CD4-positive, alpha-beta memory T cell (primary cell): ENCODE measurements at regions not wholly inside any gene's neighbourhood (a gene's known extent, or its start where the extent isn't known, plus 50 kb on each side); places are given as distances from the start of the nearest gene placed in this dataset.
"Not testable (repeated sequence)": the region's sequence is repeated elsewhere in the genome, so short reads cannot be mapped to it uniquely, and the experiment has no call there.

Experiments used
- CTCF ChIA-PET: fragments of 350-600 bp; sonication (Branson Sonifier 250); formaldehyde crosslinking; loops from one replicate; lab custom pipeline; 2021; ENCODE audit warnings: inconsistent platforms; ENCODE audit not compliant: partially characterized antibody; lab: Charles Lee
- POLR2A ChIA-PET: fragments of 350-600 bp; sonication (Branson Sonifier 250); formaldehyde crosslinking; loops from one replicate; lab custom pipeline; 2021; ENCODE audit not compliant: partially characterized antibody; lab: Charles Lee
- DNase-seq, 5 donors: peaks; one replicate each; pipeline versions ENCODE4 v3.0.0 to v3.0.0-alpha.2; 2020 to 2022; ENCODE audit warnings: mixed read lengths in 1 of 5
- H3K27ac ChIP-seq: one replicate; pipeline ENCODE4 v1.7.0; 2013; ENCODE audit warnings: low read depth, low read length
- H3K27me3 ChIP-seq: 2 replicates; pipeline ENCODE4 v1.7.0; 2013; ENCODE audit warnings: mild to moderate bottlenecking, low read length, moderate library complexity; ENCODE audit not compliant: insufficient read depth
- H3K36me3 ChIP-seq: 2 replicates; pipeline ENCODE4 v1.7.0; 2013; ENCODE audit warnings: mild to moderate bottlenecking, low read length, moderate library complexity; ENCODE audit not compliant: insufficient read depth
- H3K4me1 ChIP-seq: 2 replicates; pipeline ENCODE4 v1.7.0; 2013; ENCODE audit warnings: mild to moderate bottlenecking, low read length, moderate library complexity; ENCODE audit not compliant: insufficient read depth
- H3K4me3 ChIP-seq, 2 donors: one replicate each; pipeline ENCODE4 v1.7.0; 2013; ENCODE audit warnings: low read length in 2 of 2, mild to moderate bottlenecking in 1 of 2
- H3K9me3 ChIP-seq, 2 donors: one replicate each; pipeline ENCODE4 v1.7.0; 2013; ENCODE audit warnings: low read length in 2 of 2, control low read depth in 1 of 2; ENCODE audit not compliant: control insufficient read depth in 1 of 2
- H3K27ac Mint-ChIP-seq, 7 donors: one replicate each; pipeline ENCODE4 v1.8.0; 2020 to 2021; ENCODE audit warnings: mixed read lengths in 7 of 7, mild to moderate bottlenecking in 6 of 7, inconsistent platforms in 3 of 7, moderate library complexity in 3 of 7
- H3K27me3 Mint-ChIP-seq, 2 donors: one replicate each; pipeline ENCODE4 v1.8.0; 2020 to 2021; ENCODE audit warnings: mixed read lengths in 2 of 2
- H3K36me3 Mint-ChIP-seq, 2 donors: one replicate each; pipeline ENCODE4 v1.8.0; 2020 to 2021; ENCODE audit warnings: mixed read lengths in 2 of 2, inconsistent platforms in 1 of 2, mild to moderate bottlenecking in 1 of 2
- H3K4me1 Mint-ChIP-seq, 4 donors: one replicate each; pipeline ENCODE4 v1.8.0; 2020 to 2021; ENCODE audit warnings: mixed read lengths in 4 of 4, mild to moderate bottlenecking in 1 of 4
- H3K4me3 Mint-ChIP-seq, 8 donors: one replicate each; pipeline ENCODE4 v1.8.0; 2020 to 2021; ENCODE audit warnings: mixed read lengths in 8 of 8, mild to moderate bottlenecking in 7 of 8, moderate library complexity in 6 of 8, inconsistent platforms in 3 of 8
- H3K9me3 Mint-ChIP-seq, 8 donors: one replicate each; pipeline ENCODE4 v1.8.0; 2020 to 2021; ENCODE audit warnings: mixed read lengths in 8 of 8, mild to moderate bottlenecking in 5 of 8, inconsistent platforms in 3 of 8, moderate library complexity in 1 of 8
- intact Hi-C: fragments of 100-400 bp; cut with micrococcal nuclease; formaldehyde crosslinking; loops from one replicate; pipeline ENCODE4 v1.15.1; 2023

GRCh38 chr5:153939101-153939500 lies 99.6 kb downstream of the FAM114A2 start:
- Histone ChIP-seq H3K27ac (no peak overlapping the region), H3K4me3 (no peak overlapping the region), H3K9me3 (peaks cover 0 to 9% of the 10 kb centered on the region in 2 donors), H3K36me3 (no peaks in the 10 kb centered on the region), H3K4me1 (no peaks in the 10 kb centered on the region), H3K27me3 (no peaks in the 10 kb centered on the region)
- intact Hi-C loops, result no loop called here
- no peak overlapping the region for H3K4me3 Mint-ChIP-seq
- peaks cover 11 to 84% (median 60%) of the 10 kb centered on the region in 8 donors for H3K9me3 Mint-ChIP-seq
- no peak for DNase-seq
- ChIA-PET CTCF (no interaction called here), POLR2A (no interaction called here)
- H3K36me3 Mint-ChIP-seq, result peaks cover 9 to 13% of the 10 kb centered on the region in 2 donors
- peaks cover 1 to 12% of the 10 kb centered on the region in 2 donors for H3K27me3 Mint-ChIP-seq
- no peak overlapping the region for H3K27ac Mint-ChIP-seq
- H3K4me1 Mint-ChIP-seq, result no peaks in the 10 kb centered on the region

- Histone ChIP-seq H3K27ac (no peak overlapping the region), H3K9me3 (peaks cover 0 to 9% of the 10 kb centered on the region in 2 donors), H3K4me3 (no peak overlapping the region), H3K36me3 (no peaks in the 10 kb centered on the region), H3K27me3 (no peaks in the 10 kb centered on the region), H3K4me1 (no peaks in the 10 kb centered on the region)
- peaks cover 1 to 8% of the 10 kb centered on the region in 2 donors for H3K27me3 Mint-ChIP-seq
- no peak overlapping the region for H3K27ac Mint-ChIP-seq
- H3K4me3 Mint-ChIP-seq, result no peak overlapping the region
- no peak for DNase-seq
- peaks cover 9 to 13% of the 10 kb centered on the region in 2 donors for H3K36me3 Mint-ChIP-seq
- CTCF ChIA-PET, result no interaction called here
- peaks cover 11 to 83% (median 56%) of the 10 kb centered on the region in 8 donors for H3K9me3 Mint-ChIP-seq
- no peaks in the 10 kb centered on the region for H3K4me1 Mint-ChIP-seq
- intact Hi-C loops, result no loop called here
- POLR2A ChIA-PET, result no interaction called here
Measured at GRCh38 chr5:153938191-153938842, 100.4 kb downstream of the FAM114A2 start.

- no peak overlapping the region for H3K4me3 Mint-ChIP-seq
- intact Hi-C loops, result no loop called here
- Histone ChIP-seq H3K27ac (no peak overlapping the region), H3K27me3 (no peaks in the 10 kb centered on the region), H3K4me1 (no peaks in the 10 kb centered on the region), H3K9me3 (peaks cover 0 to 9% of the 10 kb centered on the region in 2 donors), H3K36me3 (no peaks in the 10 kb centered on the region), H3K4me3 (no peak overlapping the region)
- no peak overlapping the region for H3K27ac Mint-ChIP-seq
- DNase-seq, result no peak
- POLR2A ChIA-PET, result no interaction called here
- H3K4me1 Mint-ChIP-seq, result no peaks in the 10 kb centered on the region
- H3K27me3 Mint-ChIP-seq, result peaks cover 1 to 5% of the 10 kb centered on the region in 2 donors
- CTCF ChIA-PET, result no interaction called here
- peaks cover 9 to 13% of the 10 kb centered on the region in 2 donors for H3K36me3 Mint-ChIP-seq
- peaks cover 11 to 78% (median 54%) of the 10 kb centered on the region in 8 donors for H3K9me3 Mint-ChIP-seq
Measured at GRCh38 chr5:153937661-153938060, 101.0 kb downstream of the FAM114A2 start.

GRCh38 chr5:153935151-153935550 lies 103.6 kb downstream of the FAM114A2 start:
- H3K9me3 ChIP-seq, H3K27me3 Mint-ChIP-seq, H3K27me3 ChIP-seq, H3K4me1 Mint-ChIP-seq, H3K4me3 Mint-ChIP-seq, POLR2A ChIA-PET, H3K36me3 Mint-ChIP-seq, intact Hi-C loops, DNase-seq, CTCF ChIA-PET, H3K27ac Mint-ChIP-seq, H3K4me1 ChIP-seq, H3K27ac ChIP-seq, H3K36me3 ChIP-seq, H3K4me3 ChIP-seq: not testable (repeated sequence)
- H3K9me3 Mint-ChIP-seq, result peaks cover 9 to 66% (median 34%) of the 10 kb centered on the region in 8 donors

- H3K9me3 ChIP-seq, result no peaks in the 10 kb centered on the region
- intact Hi-C loops, result no loop called here
- H3K4me3 ChIP-seq, result no peak overlapping the region
- POLR2A ChIA-PET, result no interaction called here
- no peaks in the 10 kb centered on the region for H3K36me3 Mint-ChIP-seq
- no peak overlapping the region for H3K27ac Mint-ChIP-seq
- H3K27me3 ChIP-seq, result no peaks in the 10 kb centered on the region
- H3K36me3 ChIP-seq, result no peaks in the 10 kb centered on the region
- peaks cover 0 to 4% (median 0%) of the 10 kb centered on the region in 8 donors for H3K9me3 Mint-ChIP-seq
- H3K4me1 ChIP-seq, result no peaks in the 10 kb centered on the region
- peaks cover 8 to 10% of the 10 kb centered on the region in 2 donors for H3K27me3 Mint-ChIP-seq
- CTCF ChIA-PET, result no interaction called here
- H3K4me1 Mint-ChIP-seq, result no peaks in the 10 kb centered on the region
- H3K27ac ChIP-seq, result no peak overlapping the region
- DNase-seq, result no peak
- H3K4me3 Mint-ChIP-seq, result no peak overlapping the region
Measured at GRCh38 chr5:153926201-153926600, 112.5 kb downstream of the FAM114A2 start.

- H3K27ac ChIP-seq, result no peak overlapping the region
- no peaks in the 10 kb centered on the region for H3K27me3 ChIP-seq
- ChIA-PET POLR2A (no interaction called here), CTCF (no interaction called here)
- peaks cover 7 to 16% of the 10 kb centered on the region in 2 donors for H3K27me3 Mint-ChIP-seq
- no peaks in the 10 kb centered on the region for H3K4me1 ChIP-seq
- peaks cover 5 to 21% (median 15%) of the 10 kb centered on the region in 8 donors for H3K9me3 Mint-ChIP-seq
- H3K4me3 Mint-ChIP-seq, result no peak overlapping the region
- peaks cover 0 to 6% of the 10 kb centered on the region in 2 donors for H3K36me3 Mint-ChIP-seq
- H3K4me1 Mint-ChIP-seq, result no peaks in the 10 kb centered on the region
- DNase-seq, result no peak
- intact Hi-C loops, result no loop called here
- no peak overlapping the region for H3K27ac Mint-ChIP-seq
- H3K9me3 ChIP-seq, result no peaks in the 10 kb centered on the region
- H3K36me3 ChIP-seq, result no peaks in the 10 kb centered on the region
- no peak overlapping the region for H3K4me3 ChIP-seq
Measured at GRCh38 chr5:153919161-153919560, 119.5 kb downstream of the FAM114A2 start.

- intact Hi-C loops, result no loop called here
Measured at GRCh38 chr5:153907170-153907775, 131.4 kb downstream of the FAM114A2 start.

More at GRCh38 chr5:153907170-153907775, 131.4 kb downstream of the FAM114A2 start:
- no peak overlapping the region for H3K27ac ChIP-seq
- CTCF ChIA-PET, result no interaction called here
- Mint-ChIP-seq H3K4me3 (no peak overlapping the region), H3K27ac (no peak overlapping the region), H3K9me3 (peaks cover 0 to 4% (median 0%) of the 10 kb centered on the region in 8 donors), H3K27me3 (no peaks in the 10 kb centered on the region), H3K4me1 (no peaks in the 10 kb centered on the region), H3K36me3 (no peaks in the 10 kb centered on the region)
- no peaks in the 10 kb centered on the region for H3K27me3 ChIP-seq
- no peaks in the 10 kb centered on the region for H3K4me1 ChIP-seq
- H3K9me3 ChIP-seq, result no peaks in the 10 kb centered on the region
- no peak overlapping the region for H3K4me3 ChIP-seq
- POLR2A ChIA-PET, result no interaction called here
- no peaks in the 10 kb centered on the region for H3K36me3 ChIP-seq
- no peak for DNase-seq
